ENCODE measurements at regions not wholly inside any gene's neighbourhood (a gene's known extent, or its start where the extent isn't known, plus 50 kb on each side); places are given as distances from the start of the nearest gene placed in this dataset.

GRCh38 chr14:71363946-71364925, 457.0 kb downstream of the PCNX1 start:
- no peak for DNase-seq

GRCh38 chr14:71365361-71365760, 458.1 kb downstream of the PCNX1 start:
- DNase-seq, result no peak

- DNase-seq, result no peak
Measured at GRCh38 chr14:71366861-71367260, 459.6 kb downstream of the PCNX1 start.

GRCh38 chr14:71371711-71372396, 464.6 kb downstream of the PCNX1 start:
- no peak for DNase-seq

- DNase-seq, result no peak
Measured at GRCh38 chr14:71372411-71372838, 465.2 kb downstream of the PCNX1 start.

- DNase-seq, result no peak
Measured at GRCh38 chr14:71373773-71374172, 466.5 kb downstream of the PCNX1 start.

- no peak for DNase-seq
Measured at GRCh38 chr14:71374989-71375388, 467.7 kb downstream of the PCNX1 start.

GRCh38 chr14:71377099-71377498, 469.8 kb downstream of the PCNX1 start:
- DNase-seq, result no peak

- DNase-seq, result no peak
Measured at GRCh38 chr14:71380271-71380670, 473.0 kb downstream of the PCNX1 start.

- no peak for DNase-seq
Measured at GRCh38 chr14:71381814-71382213, 474.6 kb downstream of the PCNX1 start.

GRCh38 chr14:71382315-71382714, 475.1 kb downstream of the PCNX1 start:
- no peak for DNase-seq

- DNase-seq, result no peak
Measured at GRCh38 chr14:71383510-71383909, 476.3 kb downstream of the PCNX1 start.

- DNase-seq, result no peak
Measured at GRCh38 chr14:71384007-71384845, 477.0 kb downstream of the PCNX1 start.

- no peak for DNase-seq
Measured at GRCh38 chr14:71387753-71388152, 480.5 kb downstream of the PCNX1 start.

GRCh38 chr14:71388336-71388735, 481.1 kb downstream of the PCNX1 start:
- DNase-seq, result no peak

- DNase-seq, result no peak
Measured at GRCh38 chr14:71388862-71389261, 481.6 kb downstream of the PCNX1 start.

- DNase-seq, result no peak
Measured at GRCh38 chr14:71394386-71394785, 487.1 kb downstream of the PCNX1 start.

GRCh38 chr14:71395151-71395604, 487.9 kb downstream of the PCNX1 start:
- no peak for DNase-seq

GRCh38 chr14:71395636-71396035, 488.4 kb downstream of the PCNX1 start:
- DNase-seq, result no peak

GRCh38 chr14:71396050-71396677, 488.9 kb downstream of the PCNX1 start:
- DNase-seq, result no peak

- no peak for DNase-seq
Measured at GRCh38 chr14:71397371-71397770, 490.1 kb downstream of the PCNX1 start.

- no peak for DNase-seq
Measured at GRCh38 chr14:71398450-71398849, 491.2 kb downstream of the PCNX1 start.
